Sigmoid colon (tissue), 6 donors: ENCODE measurements at regions not wholly inside any gene's neighbourhood (a gene's known extent, or its start where the extent isn't known, plus 50 kb on each side); places are given as distances from the start of the nearest gene placed in this dataset.

Experiments used
- DNase-seq: peaks from one replicate; pipeline ENCODE4 v3.0.0-alpha.2; 2019
- H3K27ac ChIP-seq, 4 donors: fragments of 200-600 bp; sonication (generic); one replicate each; pipeline ENCODE4 v1.5.1; 2016 to 2019; ENCODE audit warnings: mild to moderate bottlenecking in 1 of 4
- H3K27me3 ChIP-seq, 3 donors: fragments of 200-600 bp; sonication (generic); one replicate each; pipeline ENCODE4 v1.5.1; 2019; ENCODE audit warnings: mild to moderate bottlenecking in 1 of 3
- H3K36me3 ChIP-seq, 4 donors: fragments of 200-600 bp; sonication (generic); one replicate each; pipeline ENCODE4 v1.5.1; 2016 to 2019
- H3K4me1 ChIP-seq, 4 donors: fragments of 200-600 bp; sonication (generic); one replicate each; pipeline ENCODE4 v1.5.1; 2017 to 2019
- H3K4me3 ChIP-seq, 4 donors: fragments of 200-600 bp; sonication (generic); one replicate each; pipeline ENCODE4 v1.5.1; 2017 to 2019; ENCODE audit warnings: mild to moderate bottlenecking in 2 of 4, moderate library complexity in 1 of 4
- H3K9me3 ChIP-seq, 4 donors: fragments of 200-600 bp in 3 of 4; sonication (generic) in 3 of 4; one replicate each; pipeline versions ENCODE4 v1.5.1 to v1.6.1; 2013 to 2019
- CTCF ChIP-seq, 4 experiments: fragments of 450-650 bp in 3 of 4; fragments of 200-600 bp in 1 of 4; IDR thresholded peaks; one replicate each; pipeline ENCODE4 v1.5.1; 2016 to 2019; ENCODE audit warnings: antibody characterized with exemption in 4 of 4, mild to moderate bottlenecking in 3 of 4, moderate library complexity in 2 of 4
- EP300 ChIP-seq, 4 donors: sonication (generic); formaldehyde crosslinking; IDR thresholded peaks; one replicate each; pipeline ENCODE4 v1.6.1; 2017; ENCODE audit warnings: antibody characterized with exemption in 4 of 4
- POLR2A ChIP-seq, 2 donors: fragments of 450-650 bp; IDR thresholded peaks; one replicate each; pipeline ENCODE4 v1.6.1; 2016; ENCODE audit warnings: antibody characterized with exemption in 2 of 2, mild to moderate bottlenecking in 2 of 2, moderate library complexity in 2 of 2
- POLR2AphosphoS5 ChIP-seq, 4 donors: sonication (generic); formaldehyde crosslinking; IDR thresholded peaks; one replicate each; pipeline ENCODE4 v1.6.1; 2017; ENCODE audit warnings: antibody characterized with exemption in 4 of 4
- WGBS, 2 donors: extraction: QIAGEN DNeasy Blood & Tissue Kit; methylation state at CpG; one replicate each; pipeline ENCODE4 v1.1.7; 2013; 5-methylcytosine and 5-hydroxymethylcytosine counted together
- intact Hi-C: fragments of 100-400 bp; cut with DNase I; formaldehyde crosslinking; loops from one replicate; pipeline ENCODE4 v1.15.1; 2023
- donor health status: healthy with polysubstance abuse.
- donor health status: healthy.

DNA sequence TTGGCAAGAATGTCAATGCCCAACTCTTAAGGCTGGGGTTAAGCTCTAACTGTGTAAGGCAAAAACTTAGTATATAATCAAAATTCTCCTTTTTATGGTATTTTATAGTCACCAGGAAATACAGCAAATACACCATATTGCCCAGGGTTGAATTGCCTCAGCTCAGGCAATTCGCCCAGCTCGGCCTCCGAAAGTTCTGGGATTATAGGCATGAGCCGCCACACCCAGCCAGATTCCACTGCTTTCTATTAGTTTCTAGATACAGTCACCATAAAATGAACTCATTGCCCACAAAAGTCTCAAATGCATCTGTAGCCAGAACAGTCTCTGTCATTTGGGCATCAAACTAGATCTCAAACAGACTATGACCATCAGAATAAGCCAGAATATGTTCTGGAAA, 238.7 kb upstream of the TOX3 start:
- no peak overlapping the region for H3K4me3 ChIP-seq
- no peaks in the 10 kb centered on the region for H3K36me3 ChIP-seq
- intact Hi-C loops = no loop called here
- TF ChIP-seq POLR2A (IDR thresholded peaks at IDR 0.05) = no peak
- TF ChIP-seq CTCF (IDR thresholded peaks at IDR 0.05) = no peak
- no peak for TF ChIP-seq POLR2AphosphoS5 (IDR thresholded peaks at IDR 0.05)
- TF ChIP-seq EP300 (IDR thresholded peaks at IDR 0.05) = no peak
- no peak overlapping the region for H3K27ac ChIP-seq
- no peaks in the 10 kb centered on the region for H3K27me3 ChIP-seq
- DNase-seq = no peak
- 18 to 62% methylated on average over 4 of the region's 4 CpGs for WGBS, 2 donors
- no peaks in the 10 kb centered on the region for H3K9me3 ChIP-seq
- no peaks in the 10 kb centered on the region for H3K4me1 ChIP-seq

DNA sequence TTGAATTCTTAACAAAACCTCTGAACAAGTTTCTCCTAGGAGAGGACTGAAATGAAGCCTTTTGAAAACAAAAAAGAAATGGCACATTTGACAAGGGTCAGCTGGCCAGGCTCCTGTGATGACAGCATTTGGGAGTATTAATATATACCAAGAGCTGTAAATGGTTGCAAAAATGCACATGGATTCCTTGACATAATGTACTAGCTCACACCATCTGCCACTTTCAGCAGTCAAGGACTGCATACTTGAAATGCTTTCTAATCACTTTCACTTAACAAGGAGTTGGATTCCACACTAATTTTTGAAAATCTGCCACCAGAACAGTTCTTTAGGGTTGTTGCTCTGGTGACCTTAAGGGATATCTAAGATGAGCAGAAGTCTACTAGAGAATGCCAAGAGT, 236.7 kb upstream of the TOX3 start:
- DNase-seq = no peak
- intact Hi-C loops = no loop called here
- no peaks in the 10 kb centered on the region for H3K36me3 ChIP-seq
- no peaks in the 10 kb centered on the region for H3K9me3 ChIP-seq
- TF ChIP-seq POLR2AphosphoS5 (IDR thresholded peaks at IDR 0.05) = no peak
- TF ChIP-seq EP300 (IDR thresholded peaks at IDR 0.05) = no peak
- TF ChIP-seq POLR2A (IDR thresholded peaks at IDR 0.05) = no peak
- no peak for TF ChIP-seq CTCF (IDR thresholded peaks at IDR 0.05)
- H3K27ac ChIP-seq = no peak overlapping the region
- H3K4me1 ChIP-seq = no peaks in the 10 kb centered on the region
- no peak overlapping the region for H3K4me3 ChIP-seq
- no peaks in the 10 kb centered on the region for H3K27me3 ChIP-seq

DNA sequence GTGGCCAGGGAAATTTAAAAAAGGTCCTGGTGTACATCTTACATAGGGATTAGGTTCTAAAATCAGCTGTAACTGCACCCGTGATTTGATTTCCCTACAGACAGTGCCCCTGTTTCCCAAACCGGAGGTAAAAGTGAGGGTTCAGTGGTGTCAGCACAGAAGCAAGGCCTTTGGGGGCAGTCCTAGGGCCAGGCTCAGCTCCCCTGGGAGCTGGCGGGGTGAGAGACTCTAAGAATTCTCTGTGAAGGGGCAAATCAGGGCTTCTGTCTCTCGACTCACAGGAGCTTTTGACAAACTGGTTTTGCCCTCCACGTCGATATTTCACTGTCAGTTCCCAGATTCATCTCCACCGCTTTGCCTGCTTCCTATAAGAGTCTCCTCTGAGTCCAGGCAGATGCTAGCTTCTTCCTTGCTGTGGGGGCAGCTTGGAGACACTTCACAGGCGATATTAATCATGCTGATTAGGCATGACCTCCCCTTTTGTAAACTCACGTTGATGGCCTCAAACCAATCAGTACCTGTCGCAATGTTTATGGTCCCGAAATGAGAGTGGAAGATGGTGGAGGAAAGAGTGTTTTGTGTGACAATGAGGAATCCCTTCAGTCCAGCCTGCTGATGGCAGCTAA, 234.2 kb upstream of the TOX3 start:
- H3K27ac ChIP-seq = no peak overlapping the region
- intact Hi-C loops = no loop called here

DNA sequence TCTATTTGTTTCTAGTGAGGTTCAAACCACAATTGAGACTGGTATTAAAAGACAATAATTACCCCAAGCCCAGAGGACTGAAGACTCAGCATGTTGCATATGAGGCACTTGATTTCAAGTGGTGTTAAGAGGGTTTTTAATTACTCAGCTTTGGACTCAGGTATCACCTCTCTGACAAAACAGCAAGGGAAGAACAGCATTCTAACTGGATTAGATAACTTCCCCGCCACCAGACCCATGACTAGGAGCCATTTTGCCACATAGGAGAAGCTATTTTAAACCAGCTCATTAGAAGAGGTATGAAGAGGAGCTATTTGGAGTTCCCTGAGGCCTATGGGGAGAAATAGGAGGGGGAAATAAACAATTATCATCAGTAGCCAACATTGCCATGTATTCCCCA, 226.1 kb upstream of the TOX3 start:
- no peak for TF ChIP-seq CTCF (IDR thresholded peaks at IDR 0.05)
- TF ChIP-seq EP300 (IDR thresholded peaks at IDR 0.05) = no peak
- TF ChIP-seq POLR2AphosphoS5 (IDR thresholded peaks at IDR 0.05) = no peak
- TF ChIP-seq POLR2A (IDR thresholded peaks at IDR 0.05) = no peak
- no peaks in the 10 kb centered on the region for H3K4me1 ChIP-seq
- WGBS, 2 donors = 90 to 94% methylated on average over 1 of the region's 1 CpG
- no peak for DNase-seq
- H3K4me3 ChIP-seq = no peak overlapping the region
- no peaks in the 10 kb centered on the region for H3K9me3 ChIP-seq
- intact Hi-C loops = no loop called here
- no peaks in the 10 kb centered on the region for H3K27me3 ChIP-seq
- H3K27ac ChIP-seq = no peak overlapping the region
- H3K36me3 ChIP-seq = no peaks in the 10 kb centered on the region

More for the DNA sequence above, 234.2 kb upstream of the TOX3 start:
- WGBS, 2 donors = 79 to 89% methylated on average over 11 of the region's 11 CpGs
- no peak for TF ChIP-seq EP300 (IDR thresholded peaks at IDR 0.05)
- no peak for TF ChIP-seq CTCF (IDR thresholded peaks at IDR 0.05)
- no peak for TF ChIP-seq POLR2AphosphoS5 (IDR thresholded peaks at IDR 0.05)
- TF ChIP-seq POLR2A (IDR thresholded peaks at IDR 0.05) = no peak
- Histone ChIP-seq H3K9me3 (no peaks in the 10 kb centered on the region), H3K27me3 (no peaks in the 10 kb centered on the region), H3K4me3 (no peak overlapping the region), H3K36me3 (no peaks in the 10 kb centered on the region), H3K4me1 (no peaks in the 10 kb centered on the region)
- no peak for DNase-seq

DNA sequence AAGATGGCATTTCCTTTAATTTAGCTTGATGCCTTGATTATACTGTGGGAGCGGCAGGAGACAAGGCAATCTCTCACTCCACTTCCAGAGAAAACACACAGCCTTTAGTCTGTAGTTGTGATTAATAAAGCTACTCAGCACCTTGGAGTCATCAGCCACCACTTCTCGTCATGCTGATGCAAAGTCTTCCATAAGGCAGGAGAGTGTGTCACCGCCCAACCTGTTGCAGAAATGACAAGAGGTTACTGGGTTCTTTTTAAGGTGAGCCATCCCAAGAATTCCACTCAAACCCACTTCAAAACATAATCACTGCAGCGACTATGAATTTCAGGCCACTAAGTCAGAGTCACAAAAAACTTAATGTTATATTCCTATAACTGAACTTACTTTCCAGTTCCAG, 223.9 kb upstream of the TOX3 start:
- Histone ChIP-seq H3K27ac (no peak overlapping the region), H3K4me3 (no peak overlapping the region), H3K27me3 (no peaks in the 10 kb centered on the region), H3K4me1 (no peaks in the 10 kb centered on the region), H3K36me3 (no peaks in the 10 kb centered on the region), H3K9me3 (no peaks in the 10 kb centered on the region)
- TF ChIP-seq POLR2AphosphoS5 (IDR thresholded peaks at IDR 0.05) (no peak), EP300 (IDR thresholded peaks at IDR 0.05) (no peak), CTCF (IDR thresholded peaks at IDR 0.05) (no peak), POLR2A (IDR thresholded peaks at IDR 0.05) (no peak)
- no peak for DNase-seq
- 90 to 94% methylated on average over 4 of the region's 4 CpGs for WGBS, 2 donors
- intact Hi-C loops = no loop called here
